ENCODE measurements at regions not wholly inside any gene's neighbourhood (a gene's known extent, or its start where the extent isn't known, plus 50 kb on each side); places are given as distances from the start of the nearest gene placed in this dataset.

DNA sequence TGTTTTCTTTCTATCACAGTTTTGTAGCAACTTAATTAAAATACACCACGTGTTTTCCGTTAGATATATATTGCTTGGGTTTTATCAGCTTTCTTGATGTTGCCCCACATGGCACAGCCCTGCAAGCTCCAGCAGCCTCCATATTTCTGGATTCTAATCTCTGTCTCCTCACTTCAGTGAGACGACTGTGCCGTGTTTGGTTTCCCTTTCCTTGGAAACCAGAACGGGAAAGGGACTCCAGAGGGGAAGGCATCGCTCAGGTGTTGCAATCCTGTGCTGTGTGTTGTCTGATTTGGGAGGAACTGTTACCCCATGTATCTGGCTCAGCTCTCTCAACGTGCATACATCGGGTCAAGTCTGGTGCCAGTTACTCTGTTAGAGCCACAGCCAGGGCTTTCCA lies 464.2 kb upstream of the B3GAT1 start:
- TF ChIP-seq, protein P1, sequence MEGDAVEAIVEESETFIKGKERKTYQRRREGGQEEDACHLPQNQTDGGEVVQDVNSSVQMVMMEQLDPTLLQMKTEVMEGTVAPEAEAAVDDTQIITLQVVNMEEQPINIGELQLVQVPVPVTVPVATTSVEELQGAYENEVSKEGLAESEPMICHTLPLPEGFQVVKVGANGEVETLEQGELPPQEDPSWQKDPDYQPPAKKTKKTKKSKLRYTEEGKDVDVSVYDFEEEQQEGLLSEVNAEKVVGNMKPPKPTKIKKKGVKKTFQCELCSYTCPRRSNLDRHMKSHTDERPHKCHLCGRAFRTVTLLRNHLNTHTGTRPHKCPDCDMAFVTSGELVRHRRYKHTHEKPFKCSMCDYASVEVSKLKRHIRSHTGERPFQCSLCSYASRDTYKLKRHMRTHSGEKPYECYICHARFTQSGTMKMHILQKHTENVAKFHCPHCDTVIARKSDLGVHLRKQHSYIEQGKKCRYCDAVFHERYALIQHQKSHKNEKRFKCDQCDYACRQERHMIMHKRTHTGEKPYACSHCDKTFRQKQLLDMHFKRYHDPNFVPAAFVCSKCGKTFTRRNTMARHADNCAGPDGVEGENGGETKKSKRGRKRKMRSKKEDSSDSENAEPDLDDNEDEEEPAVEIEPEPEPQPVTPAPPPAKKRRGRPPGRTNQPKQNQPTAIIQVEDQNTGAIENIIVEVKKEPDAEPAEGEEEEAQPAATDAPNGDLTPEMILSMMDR (IDR thresholded peaks at IDR 0.05), result no peak
- TF ChIP-seq TCF7L2 (IDR thresholded peaks at IDR 0.05; ENCODE audit: low read depth, low read length) (no peak), POLR2AphosphoS5 (IDR thresholded peaks at IDR 0.05; ENCODE audit: low read depth, low read length) (no peak), SIN3A (IDR thresholded peaks at IDR 0.05; ENCODE audit: borderline replicate concordance, insufficient read depth, low read depth, low read length) (no peak)
- TF ChIP-seq, protein P2, sequence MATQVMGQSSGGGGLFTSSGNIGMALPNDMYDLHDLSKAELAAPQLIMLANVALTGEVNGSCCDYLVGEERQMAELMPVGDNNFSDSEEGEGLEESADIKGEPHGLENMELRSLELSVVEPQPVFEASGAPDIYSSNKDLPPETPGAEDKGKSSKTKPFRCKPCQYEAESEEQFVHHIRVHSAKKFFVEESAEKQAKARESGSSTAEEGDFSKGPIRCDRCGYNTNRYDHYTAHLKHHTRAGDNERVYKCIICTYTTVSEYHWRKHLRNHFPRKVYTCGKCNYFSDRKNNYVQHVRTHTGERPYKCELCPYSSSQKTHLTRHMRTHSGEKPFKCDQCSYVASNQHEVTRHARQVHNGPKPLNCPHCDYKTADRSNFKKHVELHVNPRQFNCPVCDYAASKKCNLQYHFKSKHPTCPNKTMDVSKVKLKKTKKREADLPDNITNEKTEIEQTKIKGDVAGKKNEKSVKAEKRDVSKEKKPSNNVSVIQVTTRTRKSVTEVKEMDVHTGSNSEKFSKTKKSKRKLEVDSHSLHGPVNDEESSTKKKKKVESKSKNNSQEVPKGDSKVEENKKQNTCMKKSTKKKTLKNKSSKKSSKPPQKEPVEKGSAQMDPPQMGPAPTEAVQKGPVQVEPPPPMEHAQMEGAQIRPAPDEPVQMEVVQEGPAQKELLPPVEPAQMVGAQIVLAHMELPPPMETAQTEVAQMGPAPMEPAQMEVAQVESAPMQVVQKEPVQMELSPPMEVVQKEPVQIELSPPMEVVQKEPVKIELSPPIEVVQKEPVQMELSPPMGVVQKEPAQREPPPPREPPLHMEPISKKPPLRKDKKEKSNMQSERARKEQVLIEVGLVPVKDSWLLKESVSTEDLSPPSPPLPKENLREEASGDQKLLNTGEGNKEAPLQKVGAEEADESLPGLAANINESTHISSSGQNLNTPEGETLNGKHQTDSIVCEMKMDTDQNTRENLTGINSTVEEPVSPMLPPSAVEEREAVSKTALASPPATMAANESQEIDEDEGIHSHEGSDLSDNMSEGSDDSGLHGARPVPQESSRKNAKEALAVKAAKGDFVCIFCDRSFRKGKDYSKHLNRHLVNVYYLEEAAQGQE (IDR thresholded peaks at IDR 0.05; ENCODE audit: insufficient read depth in 1 of 2, low read depth in 2 of 2, low read length in 1 of 2), result no peak

Data from Panc1 (cell line).